ENCODE measurements at regions not wholly inside any gene's neighbourhood (a gene's known extent, or its start where the extent isn't known, plus 50 kb on each side); places are given as distances from the start of the nearest gene placed in this dataset.
A peak's percentile ranks its signal among the peaks of the same experiment; 100 is the strongest.
"Not testable (repeated sequence)": the region's sequence is repeated elsewhere in the genome, so short reads cannot be mapped to it uniquely, and the experiment has no call there.

- TF ChIP-seq CTCF (IDR thresholded peaks at IDR 0.05; ENCODE audit: low read depth, low read length), result no peak
- no peak overlapping the region for H3K27ac ChIP-seq
- H3K4me1 ChIP-seq (ENCODE audit: low read depth), result peaks cover 5% of the 10 kb centered on the region
- no peak for DNase-seq (ENCODE audit: low read depth in 1 of 2, low spot score in 1 of 2)
- H3K36me3 ChIP-seq, result no peaks in the 10 kb centered on the region
- H3K4me3 ChIP-seq, result no peak overlapping the region
- H3K27me3 ChIP-seq, result no peaks in the 10 kb centered on the region
- H3K9me3 ChIP-seq (ENCODE audit: low read depth), result no peaks in the 10 kb centered on the region
Measured at GRCh38 chr6:170039156-170040114, 251.4 kb downstream of the DLL1 start.

GRCh38 chr6:170038708-170039107 is 252.2 kb downstream of the DLL1 start:
- no peak for TF ChIP-seq CTCF (IDR thresholded peaks at IDR 0.05; ENCODE audit: low read depth, low read length)
- no peaks in the 10 kb centered on the region for H3K9me3 ChIP-seq (ENCODE audit: low read depth)
- no peak overlapping the region for H3K4me3 ChIP-seq
- DNase-seq (ENCODE audit: low read depth in 1 of 2, low spot score in 1 of 2), result no peak
- no peaks in the 10 kb centered on the region for H3K4me1 ChIP-seq (ENCODE audit: low read depth)
- H3K27ac ChIP-seq, result no peak overlapping the region
- no peaks in the 10 kb centered on the region for H3K27me3 ChIP-seq
- no peaks in the 10 kb centered on the region for H3K36me3 ChIP-seq

- H3K36me3 ChIP-seq, result no peaks in the 10 kb centered on the region
- TF ChIP-seq CTCF (IDR thresholded peaks at IDR 0.05; ENCODE audit: low read depth, low read length), result no peak
- H3K4me3 ChIP-seq, result no peak overlapping the region
- H3K9me3 ChIP-seq (ENCODE audit: low read depth), result no peaks in the 10 kb centered on the region
- no peak for DNase-seq (ENCODE audit: low read depth in 1 of 2, low spot score in 1 of 2)
- H3K27ac ChIP-seq, result no peak overlapping the region
- no peaks in the 10 kb centered on the region for H3K4me1 ChIP-seq (ENCODE audit: low read depth)
- H3K27me3 ChIP-seq, result no peaks in the 10 kb centered on the region
Measured at GRCh38 chr6:170038251-170038650, 252.6 kb downstream of the DLL1 start.

- no peak for TF ChIP-seq CTCF (IDR thresholded peaks at IDR 0.05; ENCODE audit: low read depth, low read length)
- no peaks in the 10 kb centered on the region for H3K36me3 ChIP-seq
- no peaks in the 10 kb centered on the region for H3K27me3 ChIP-seq
- peak in 1 of 2 donors; percentile 47 for DNase-seq (ENCODE audit: low read depth in 1 of 2, low spot score in 1 of 2)
- H3K4me1 ChIP-seq (ENCODE audit: low read depth), result no peaks in the 10 kb centered on the region
- no peaks in the 10 kb centered on the region for H3K9me3 ChIP-seq (ENCODE audit: low read depth)
- H3K4me3 ChIP-seq, result no peak overlapping the region
- no peak overlapping the region for H3K27ac ChIP-seq
Measured at GRCh38 chr6:170037541-170038250, 253.2 kb downstream of the DLL1 start.

- Histone ChIP-seq H3K36me3 (no peaks in the 10 kb centered on the region), H3K27me3 (no peaks in the 10 kb centered on the region), H3K9me3 (ENCODE audit: low read depth) (no peaks in the 10 kb centered on the region), H3K4me1 (ENCODE audit: low read depth) (no peaks in the 10 kb centered on the region), H3K27ac (no peak overlapping the region), H3K4me3 (no peak overlapping the region)
- no peak for TF ChIP-seq CTCF (IDR thresholded peaks at IDR 0.05; ENCODE audit: low read depth, low read length)
- DNase-seq (ENCODE audit: low read depth in 1 of 2, low spot score in 1 of 2), result no peak
Measured at GRCh38 chr6:170036916-170037315, 254.0 kb downstream of the DLL1 start.

GRCh38 chr6:170036367-170036766 is 254.5 kb downstream of the DLL1 start:
- H3K36me3 ChIP-seq; H3K4me3 ChIP-seq; H3K27ac ChIP-seq; DNase-seq (ENCODE audit: low read depth in 1 of 2, low spot score in 1 of 2); H3K27me3 ChIP-seq; H3K4me1 ChIP-seq (ENCODE audit: low read depth); H3K9me3 ChIP-seq (ENCODE audit: low read depth): not testable (repeated sequence)
